ENCODE measurements at regions not wholly inside any gene's neighbourhood (a gene's known extent, or its start where the extent isn't known, plus 50 kb on each side); places are given as distances from the start of the nearest gene placed in this dataset.

DNA sequence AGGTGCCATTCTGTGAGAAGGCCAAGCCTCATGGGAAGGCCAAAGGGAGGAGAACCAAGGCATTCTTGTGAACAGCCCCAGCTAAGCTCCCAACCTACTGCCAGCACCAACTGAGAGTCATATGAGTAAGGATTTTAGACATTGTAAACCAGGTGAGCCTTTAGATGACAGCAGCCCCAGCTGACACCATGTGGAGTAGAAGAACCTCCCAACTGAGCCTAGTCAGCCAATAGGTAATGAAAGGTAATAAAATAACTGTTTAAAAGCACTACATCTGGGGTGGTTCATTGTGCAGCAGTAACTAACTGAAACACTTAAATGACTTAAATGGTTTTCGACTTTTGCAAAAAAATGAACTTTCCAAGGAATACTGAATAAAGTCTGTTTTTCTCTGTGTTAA lies 172.6 kb upstream of the KIF2A start:
- no peaks in the 10 kb centered on the region for H4K20me1 ChIP-seq (replicated peaks in 1 of 2; ENCODE audit: control insufficient read depth in 1 of 2, insufficient read depth in 2 of 2, low read length in 2 of 2)
- H3K56ac ChIP-seq (replicated peaks; ENCODE audit: insufficient read length, low read depth, low read length): no peak overlapping the region
- no peak overlapping the region for H3K18ac ChIP-seq (ENCODE audit: extremely low read depth, low read length)
- no peak overlapping the region for H2AK5ac ChIP-seq (ENCODE audit: low read depth, low read length)
- no peak for FAIRE-seq
- no peak overlapping the region for H2BK120ac ChIP-seq (replicated peaks; ENCODE audit: low read depth, low read length)
- no peaks in the 10 kb centered on the region for H3K23me2 ChIP-seq (ENCODE audit: low read depth, low read length)
- no peak overlapping the region for H3K23ac ChIP-seq (ENCODE audit: insufficient read length)
- TF ChIP-seq SP4 (IDR thresholded peaks at IDR 0.05; ENCODE audit: low read length) (no peak), ZNF274 (IDR thresholded peaks at IDR 0.05; ENCODE audit: borderline replicate concordance, extremely low read depth, low read length) (no peak), RFX5 (IDR thresholded peaks at IDR 0.05; ENCODE audit: borderline replicate concordance, low read depth, low read length) (no peak), POLR2A (IDR thresholded peaks at IDR 0.05; ENCODE audit: control extremely low read depth in 1 of 2, low read depth in 2 of 2, low read length in 2 of 2) (no peak), POLR2AphosphoS5 (IDR thresholded peaks at IDR 0.05; ENCODE audit: low read depth, low read length) (no peak), CEBPB (IDR thresholded peaks at IDR 0.05; ENCODE audit: low read depth, low read length) (no peak)
- TF ChIP-seq, protein P1, sequence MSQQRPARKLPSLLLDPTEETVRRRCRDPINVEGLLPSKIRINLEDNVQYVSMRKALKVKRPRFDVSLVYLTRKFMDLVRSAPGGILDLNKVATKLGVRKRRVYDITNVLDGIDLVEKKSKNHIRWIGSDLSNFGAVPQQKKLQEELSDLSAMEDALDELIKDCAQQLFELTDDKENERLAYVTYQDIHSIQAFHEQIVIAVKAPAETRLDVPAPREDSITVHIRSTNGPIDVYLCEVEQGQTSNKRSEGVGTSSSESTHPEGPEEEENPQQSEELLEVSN (IDR thresholded peaks at IDR 0.05): no peak
- TF ChIP-seq, protein P2, sequence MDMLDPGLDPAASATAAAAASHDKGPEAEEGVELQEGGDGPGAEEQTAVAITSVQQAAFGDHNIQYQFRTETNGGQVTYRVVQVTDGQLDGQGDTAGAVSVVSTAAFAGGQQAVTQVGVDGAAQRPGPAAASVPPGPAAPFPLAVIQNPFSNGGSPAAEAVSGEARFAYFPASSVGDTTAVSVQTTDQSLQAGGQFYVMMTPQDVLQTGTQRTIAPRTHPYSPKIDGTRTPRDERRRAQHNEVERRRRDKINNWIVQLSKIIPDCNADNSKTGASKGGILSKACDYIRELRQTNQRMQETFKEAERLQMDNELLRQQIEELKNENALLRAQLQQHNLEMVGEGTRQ (IDR thresholded peaks at IDR 0.05; ENCODE audit: low read length): no peak
- no peak overlapping the region for H4K91ac ChIP-seq (replicated peaks; ENCODE audit: insufficient read length, low read length)
- H2BK12ac ChIP-seq (ENCODE audit: low read depth, low read length): no peak overlapping the region
- H3K79me1 ChIP-seq (ENCODE audit: low read depth, low read length): no peaks in the 10 kb centered on the region
- no peak overlapping the region for H3K4me2 ChIP-seq (ENCODE audit: insufficient read depth in 1 of 2, low read depth in 2 of 2, low read length in 2 of 2)
- WGBS, 2 experiments (ENCODE audit: extremely low coverage in 1 of 2, insufficient coverage in 1 of 2, insufficient read length in 1 of 2, insufficient replicate concordance in 2 of 2, low coverage in 1 of 2, low lambda C conversion rate in 2 of 2, missing lambda C conversion rate in 1 of 2): 100% methylated on average over 1 of the region's 1 CpG; no CpG with 5 or more reads in 1 of the 2 experiments
- H3K9me3 ChIP-seq (ENCODE audit: insufficient read depth in 2 of 2, low read depth in 1 of 2, low read length in 1 of 2): 0 out of 4 replicates have a peak, but pooled peaks cover 0 to 6% of the 10 kb centered on the region in 2 experiments
- H2BK20ac ChIP-seq (ENCODE audit: low read length): no peak overlapping the region
- no peaks in the 10 kb centered on the region for H3K36me3 ChIP-seq (ENCODE audit: control insufficient read depth in 2 of 4, insufficient read depth in 4 of 4, low read length in 3 of 4)
- H3K4ac ChIP-seq (replicated peaks; ENCODE audit: insufficient read length, low read depth, low read length): no peak overlapping the region
- DNase-seq (ENCODE audit: low read depth in 1 of 2, low spot score in 2 of 2): no peak
- POLR2A ChIA-PET (ENCODE audit: partially characterized antibody): no interaction called here
- no peak overlapping the region for H4K5ac ChIP-seq (ENCODE audit: insufficient read length, low read depth, low read length)
- no peak overlapping the region for H2BK5ac ChIP-seq (ENCODE audit: low read depth, low read length)
- H3K4me3 ChIP-seq (ENCODE audit: extremely low read depth in 1 of 4, insufficient read depth in 2 of 4, low read depth in 3 of 4, low read length in 4 of 4): no peak overlapping the region
- no peak overlapping the region for H3K14ac ChIP-seq (ENCODE audit: insufficient read length)
- H2AFZ ChIP-seq (ENCODE audit: low read length): no peak overlapping the region
- no peak overlapping the region for H3K9ac ChIP-seq (replicated peaks in 1 of 4; ENCODE audit: extremely low read depth in 1 of 4, low read depth in 3 of 4, low read length in 3 of 4)
- H3K4me1 ChIP-seq (replicated peaks in 1 of 4; ENCODE audit: control insufficient read depth in 3 of 4, insufficient read depth in 4 of 4, low read length in 3 of 4): peaks cover 0 to 3% (median 1%) of the 10 kb centered on the region in 4 experiments; a peak in 2 of 7 replicates
- CTCF ChIA-PET (ENCODE audit: partially characterized antibody): interaction anchor here (1.0 to 1.5 kb wide), 3 partner anchors 10 to 312 kb away, joined by 3 to 4 read pairs (median 3); no protein-coding TSS in a partner anchor
- H3K79me2 ChIP-seq (ENCODE audit: control insufficient read depth in 1 of 2, insufficient read depth in 2 of 2, low read length in 2 of 2): no peaks in the 10 kb centered on the region
- H3K27me3 ChIP-seq (replicated peaks in 1 of 4; ENCODE audit: control insufficient read depth in 3 of 4, extremely low read depth in 1 of 4, insufficient read depth in 3 of 4, low read length in 3 of 4): peaks cover 0 to 1% (median 0%) of the 10 kb centered on the region in 4 experiments; a peak in 1 of 7 replicates
- no peak overlapping the region for H3K27ac ChIP-seq (ENCODE audit: low read depth, low read length)
- H2BK15ac ChIP-seq (ENCODE audit: low read length): no peak overlapping the region
- H4K8ac ChIP-seq (ENCODE audit: extremely low read depth, insufficient read depth, low read length): no peak overlapping the region
